Calu3 (cell line): ENCODE measurements at regions not wholly inside any gene's neighbourhood (a gene's known extent, or its start where the extent isn't known, plus 50 kb on each side); places are given as distances from the start of the nearest gene placed in this dataset.

Source experiments
- BruUV-seq: library from RNA; stranded (reverse); fragments of 400-500 nt; replicated peaks from 2 replicates; lab custom pipeline; 2021; lab: Mats Ljungman, UMichigan
- CTCF ChIA-PET: fragments of 300-600 bp; sonication (Branson Sonifier 250); formaldehyde crosslinking; loops from one replicate; lab custom pipeline; 2022; ENCODE audit warnings: antibody characterized with exemption; lab: Charles Lee
- DNase-seq: peaks from one replicate; pipeline ENCODE4 v3.0.0; 2022
- H3K27ac Mint-ChIP-seq: one replicate; pipeline ENCODE4 v1.8.0; 2022; ENCODE audit warnings: mixed read lengths; ENCODE audit not compliant: unreplicated experiment
- H3K27me3 Mint-ChIP-seq: one replicate; pipeline ENCODE4 v1.8.0; 2022; ENCODE audit warnings: mixed read lengths; ENCODE audit not compliant: unreplicated experiment
- H3K36me3 Mint-ChIP-seq: one replicate; pipeline ENCODE4 v1.8.0; 2022; ENCODE audit warnings: mild to moderate bottlenecking, moderate library complexity, mixed read lengths; ENCODE audit not compliant: insufficient read depth, unreplicated experiment
- H3K4me1 Mint-ChIP-seq: one replicate; pipeline ENCODE4 v1.8.0; 2022; ENCODE audit warnings: mild to moderate bottlenecking, low read depth, mixed read lengths; ENCODE audit not compliant: unreplicated experiment
- H3K4me3 Mint-ChIP-seq: one replicate; pipeline ENCODE4 v1.8.0; 2022; ENCODE audit warnings: mild to moderate bottlenecking, low read depth, moderate library complexity, mixed read lengths; ENCODE audit not compliant: unreplicated experiment
- H3K9me3 Mint-ChIP-seq: one replicate; pipeline ENCODE4 v1.8.0; 2022; ENCODE audit warnings: low read depth, mixed read lengths; ENCODE audit not compliant: unreplicated experiment
- intact Hi-C: fragments of 100-400 bp; cut with micrococcal nuclease; formaldehyde crosslinking; loops from one replicate; pipeline ENCODE4 v1.10.0; 2022; ENCODE audit not compliant: unreplicated experiment
- TF ChIP-seq, protein P1 (sequence below): fragments of 200-600 bp; IDR thresholded peaks from one replicate; pipeline ENCODE4 v1.8.0; 2022; ENCODE audit warnings: antibody characterized with exemption; ENCODE audit not compliant: unreplicated experiment

DNA sequence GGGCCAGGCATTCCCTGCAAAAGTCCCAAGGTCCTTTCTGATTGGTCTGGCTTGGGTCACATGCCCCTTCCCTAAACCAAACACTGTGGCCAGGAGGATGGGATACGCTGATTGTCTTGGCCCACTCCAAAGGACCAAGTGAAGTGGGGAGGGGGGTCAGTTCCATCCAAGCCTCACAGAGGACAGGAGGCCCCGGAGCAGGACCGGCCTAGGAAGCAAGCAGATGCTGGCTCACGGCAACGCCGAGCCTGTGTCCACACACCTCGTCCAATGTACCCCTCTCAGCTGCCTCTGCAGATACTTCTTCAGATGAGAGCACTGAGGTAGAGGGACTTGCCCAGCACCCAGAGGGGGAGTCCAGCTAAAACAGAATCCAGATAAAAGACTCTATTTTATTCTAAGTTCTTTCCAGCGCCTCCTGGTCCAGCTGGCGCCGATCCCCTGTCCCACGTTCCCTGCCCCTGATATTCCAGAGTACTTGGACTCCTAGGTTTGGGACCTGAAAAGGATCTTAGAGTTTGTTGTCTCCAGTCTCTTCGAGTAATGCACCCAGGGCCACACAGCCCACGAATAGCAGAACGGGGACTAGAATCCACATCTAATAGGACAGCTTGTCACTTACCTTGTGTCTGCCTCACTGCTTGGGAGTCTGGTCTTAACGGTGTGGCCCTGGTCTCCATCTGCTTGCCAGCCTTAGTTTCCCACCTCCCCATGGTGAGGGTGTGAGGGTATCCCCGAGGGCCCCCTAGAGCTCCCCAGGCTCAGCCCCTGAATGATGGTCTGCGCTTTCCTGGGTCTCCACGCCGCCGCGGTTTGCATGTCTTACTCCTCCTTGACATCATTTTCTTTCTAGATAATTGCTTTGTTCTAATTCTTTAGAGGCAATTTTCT lies 72.4 kb upstream of the UNC5A start:
- CTCF ChIA-PET = no interaction called here
- no peak for DNase-seq

DNA sequence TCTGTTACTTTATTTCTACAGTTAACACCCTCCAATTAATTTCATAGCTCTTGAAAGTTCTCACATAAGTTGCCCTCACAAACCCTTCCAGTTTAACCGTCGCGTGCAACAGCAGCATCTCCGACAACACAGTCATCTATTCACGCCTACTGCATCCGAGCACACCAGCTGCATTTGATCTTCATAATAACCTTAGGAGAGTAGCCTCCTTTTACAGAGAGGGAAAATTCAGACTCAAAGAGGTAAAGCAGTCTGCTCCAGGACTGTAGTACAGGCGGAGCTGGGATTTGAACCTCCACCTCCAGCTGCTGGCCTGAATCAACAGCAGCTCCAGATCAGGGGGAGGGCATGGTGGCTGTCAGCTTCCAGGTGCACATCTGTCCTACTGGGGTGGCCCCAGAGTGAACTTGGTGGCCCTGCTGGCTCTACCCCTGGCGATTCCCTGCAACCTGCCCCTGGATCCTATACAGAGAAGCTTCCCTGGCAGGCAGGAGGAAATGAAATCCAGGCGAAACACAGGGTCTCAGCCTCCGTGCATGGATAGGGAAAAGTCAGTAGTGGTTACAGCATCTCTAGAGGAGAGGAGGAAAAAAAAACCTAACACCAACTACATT lies 71.6 kb upstream of the UNC5A start:
- no peak for DNase-seq
- Mint-ChIP-seq H3K27ac (no peak overlapping the region), H3K36me3 (no peaks in the 10 kb centered on the region), H3K9me3 (no peaks in the 10 kb centered on the region), H3K4me3 (no peak overlapping the region), H3K27me3 (peaks cover 100% of the 10 kb centered on the region), H3K4me1 (no peaks in the 10 kb centered on the region)
- intact Hi-C loops = no loop called here
- CTCF ChIA-PET = interaction anchor here (0.6 kb wide), 1 partner anchor 36 kb away, joined by 6 read pairs; no protein-coding TSS in a partner anchor
- TF ChIP-seq, protein P1, sequence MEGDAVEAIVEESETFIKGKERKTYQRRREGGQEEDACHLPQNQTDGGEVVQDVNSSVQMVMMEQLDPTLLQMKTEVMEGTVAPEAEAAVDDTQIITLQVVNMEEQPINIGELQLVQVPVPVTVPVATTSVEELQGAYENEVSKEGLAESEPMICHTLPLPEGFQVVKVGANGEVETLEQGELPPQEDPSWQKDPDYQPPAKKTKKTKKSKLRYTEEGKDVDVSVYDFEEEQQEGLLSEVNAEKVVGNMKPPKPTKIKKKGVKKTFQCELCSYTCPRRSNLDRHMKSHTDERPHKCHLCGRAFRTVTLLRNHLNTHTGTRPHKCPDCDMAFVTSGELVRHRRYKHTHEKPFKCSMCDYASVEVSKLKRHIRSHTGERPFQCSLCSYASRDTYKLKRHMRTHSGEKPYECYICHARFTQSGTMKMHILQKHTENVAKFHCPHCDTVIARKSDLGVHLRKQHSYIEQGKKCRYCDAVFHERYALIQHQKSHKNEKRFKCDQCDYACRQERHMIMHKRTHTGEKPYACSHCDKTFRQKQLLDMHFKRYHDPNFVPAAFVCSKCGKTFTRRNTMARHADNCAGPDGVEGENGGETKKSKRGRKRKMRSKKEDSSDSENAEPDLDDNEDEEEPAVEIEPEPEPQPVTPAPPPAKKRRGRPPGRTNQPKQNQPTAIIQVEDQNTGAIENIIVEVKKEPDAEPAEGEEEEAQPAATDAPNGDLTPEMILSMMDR = no peak
- BruUV-seq = no TSS peak

More for the DNA sequence above, 72.4 kb upstream of the UNC5A start:
- Mint-ChIP-seq H3K4me1 (no peaks in the 10 kb centered on the region), H3K4me3 (no peak overlapping the region), H3K36me3 (no peaks in the 10 kb centered on the region), H3K27ac (no peak overlapping the region), H3K9me3 (no peaks in the 10 kb centered on the region), H3K27me3 (peaks cover 100% of the 10 kb centered on the region)
- intact Hi-C loops = no loop called here
- BruUV-seq = no TSS peak
- TF ChIP-seq, protein P1 = no peak

- Mint-ChIP-seq H3K9me3 (no peaks in the 10 kb centered on the region), H3K27me3 (peaks cover 100% of the 10 kb centered on the region), H3K4me3 (no peak overlapping the region), H3K36me3 (no peaks in the 10 kb centered on the region), H3K27ac (no peak overlapping the region), H3K4me1 (no peaks in the 10 kb centered on the region)
- CTCF ChIA-PET = interaction anchor here (0.6 kb wide), 1 partner anchor 37 kb away, joined by 6 read pairs; no protein-coding TSS in a partner anchor
- TF ChIP-seq, protein P1 = no peak
- no peak for DNase-seq
- intact Hi-C loops = loop anchor here (2.0 kb wide), 1 partner anchor 87 kb away; no protein-coding TSS in a partner anchor
- no TSS peak for BruUV-seq
Measured at GRCh38 chr5:176739461-176740051, 70.8 kb upstream of the UNC5A start.

DNA sequence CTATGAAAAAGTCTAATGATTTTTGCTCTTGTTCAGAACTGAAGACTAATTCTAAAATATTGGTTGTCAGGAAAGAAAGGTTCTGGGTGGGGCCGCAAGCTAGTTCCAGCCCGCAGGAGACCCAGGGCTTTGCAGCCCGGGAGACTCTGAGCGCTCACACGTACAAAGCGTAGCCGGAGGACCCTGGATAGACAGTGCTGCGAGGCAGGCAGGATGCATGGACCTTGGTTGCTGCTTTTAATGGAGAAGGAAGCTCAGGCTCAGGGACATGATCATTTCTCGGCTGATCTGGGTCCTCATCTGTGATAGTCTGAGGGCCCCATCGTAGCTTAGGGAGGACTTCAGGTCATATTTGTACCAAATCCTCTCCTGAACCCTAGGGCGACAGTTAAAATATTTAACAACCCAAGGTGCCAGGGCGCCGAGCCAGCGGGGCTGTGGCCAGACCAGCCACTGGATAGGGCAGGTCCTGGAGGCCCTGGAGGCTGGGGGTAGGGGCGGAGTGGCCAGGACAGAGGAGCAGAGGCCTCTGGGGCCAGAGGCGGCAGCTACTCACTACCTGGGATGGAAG lies 70.1 kb upstream of the UNC5A start:
- CTCF ChIA-PET = no interaction called here
- BruUV-seq = no TSS peak
- no peak overlapping the region for H3K27ac Mint-ChIP-seq
- peaks cover 100% of the 10 kb centered on the region for H3K27me3 Mint-ChIP-seq
- TF ChIP-seq, protein P1 = no peak
- no peaks in the 10 kb centered on the region for H3K4me1 Mint-ChIP-seq
- H3K36me3 Mint-ChIP-seq = no peaks in the 10 kb centered on the region
- intact Hi-C loops = loop anchor here (2.0 kb wide), 1 partner anchor 87 kb away; no protein-coding TSS in a partner anchor
- no peaks in the 10 kb centered on the region for H3K9me3 Mint-ChIP-seq
- no peak overlapping the region for H3K4me3 Mint-ChIP-seq
- no peak for DNase-seq
